ENCODE measurements at regions not wholly inside any gene's neighbourhood (a gene's known extent, or its start where the extent isn't known, plus 50 kb on each side); places are given as distances from the start of the nearest gene placed in this dataset.

GRCh38 chr7:137147338-137147720, 196.2 kb downstream of the PTN start:
- TF ChIP-seq CTCF (IDR thresholded peaks at IDR 0.05): no peak
- TF ChIP-seq EZH2 (IDR thresholded peaks at IDR 0.05; ENCODE audit: borderline replicate concordance, insufficient read depth, low read depth, low read length, poor library complexity, severe bottlenecking): no peak

All from B cell (primary cell).